ENCODE measurements at regions not wholly inside any gene's neighbourhood (a gene's known extent, or its start where the extent isn't known, plus 50 kb on each side); places are given as distances from the start of the nearest gene placed in this dataset.
"Not testable (repeated sequence)": the region's sequence is repeated elsewhere in the genome, so short reads cannot be mapped to it uniquely, and the experiment has no call there.

DNA sequence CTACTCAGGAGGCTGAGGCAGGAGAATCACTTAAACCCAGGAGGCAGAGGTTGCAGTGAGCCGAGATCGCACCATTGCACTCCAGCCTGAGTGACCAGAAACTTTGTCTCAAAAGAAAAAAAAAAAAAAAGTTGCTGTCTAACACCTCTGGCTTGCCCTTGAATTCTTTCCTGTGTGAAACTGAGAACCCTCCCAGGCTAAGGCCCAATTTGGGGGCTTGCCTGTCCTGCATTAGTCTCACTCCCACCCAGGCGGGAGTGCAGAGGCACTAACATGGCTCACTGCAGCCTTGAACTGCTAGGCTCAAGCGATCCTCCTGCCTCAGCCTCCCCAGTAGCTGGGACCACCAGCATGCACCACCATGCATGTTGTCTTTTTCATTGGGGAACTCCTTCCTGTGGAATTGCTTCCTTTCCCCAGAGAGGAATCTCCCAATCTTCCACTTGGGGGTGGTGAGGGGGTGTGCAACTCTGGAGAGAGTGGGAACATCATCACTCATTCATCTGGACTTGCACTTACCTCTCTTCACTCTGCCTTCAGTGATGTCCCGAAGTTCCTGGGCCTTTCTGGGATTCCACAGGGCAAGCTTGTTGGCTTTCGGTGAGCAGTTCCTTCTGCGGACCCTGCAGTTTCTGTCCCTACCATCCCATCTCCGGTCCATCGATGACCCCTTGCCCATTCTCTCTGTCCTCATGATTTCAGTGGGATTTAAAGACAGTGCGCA is 62.1 kb upstream of the CREB3L1 start:
- Histone ChIP-seq H3K27me3 (ENCODE audit: insufficient read depth, low read depth, severe bottlenecking) (no peaks in the 10 kb centered on the region), H3K27ac (no peak overlapping the region), H3K9me3 (ENCODE audit: severe bottlenecking) (no peaks in the 10 kb centered on the region), H3K36me3 (no peaks in the 10 kb centered on the region), H3K4me3 (ENCODE audit: low read depth, low read length) (no peak overlapping the region)
- TF ChIP-seq, protein P1, sequence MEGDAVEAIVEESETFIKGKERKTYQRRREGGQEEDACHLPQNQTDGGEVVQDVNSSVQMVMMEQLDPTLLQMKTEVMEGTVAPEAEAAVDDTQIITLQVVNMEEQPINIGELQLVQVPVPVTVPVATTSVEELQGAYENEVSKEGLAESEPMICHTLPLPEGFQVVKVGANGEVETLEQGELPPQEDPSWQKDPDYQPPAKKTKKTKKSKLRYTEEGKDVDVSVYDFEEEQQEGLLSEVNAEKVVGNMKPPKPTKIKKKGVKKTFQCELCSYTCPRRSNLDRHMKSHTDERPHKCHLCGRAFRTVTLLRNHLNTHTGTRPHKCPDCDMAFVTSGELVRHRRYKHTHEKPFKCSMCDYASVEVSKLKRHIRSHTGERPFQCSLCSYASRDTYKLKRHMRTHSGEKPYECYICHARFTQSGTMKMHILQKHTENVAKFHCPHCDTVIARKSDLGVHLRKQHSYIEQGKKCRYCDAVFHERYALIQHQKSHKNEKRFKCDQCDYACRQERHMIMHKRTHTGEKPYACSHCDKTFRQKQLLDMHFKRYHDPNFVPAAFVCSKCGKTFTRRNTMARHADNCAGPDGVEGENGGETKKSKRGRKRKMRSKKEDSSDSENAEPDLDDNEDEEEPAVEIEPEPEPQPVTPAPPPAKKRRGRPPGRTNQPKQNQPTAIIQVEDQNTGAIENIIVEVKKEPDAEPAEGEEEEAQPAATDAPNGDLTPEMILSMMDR (IDR thresholded peaks at IDR 0.05; ENCODE audit: low read depth, low read length): no peak
- DNase-seq: no peak

- no peaks in the 10 kb centered on the region for H3K9me3 ChIP-seq (ENCODE audit: severe bottlenecking)
- no peak for DNase-seq
- no peak overlapping the region for H3K27ac ChIP-seq
- H3K4me3 ChIP-seq (ENCODE audit: low read depth, low read length): no peak overlapping the region
- TF ChIP-seq, protein P1 (IDR thresholded peaks at IDR 0.05; ENCODE audit: low read depth, low read length): no peak
- no peaks in the 10 kb centered on the region for H3K27me3 ChIP-seq (ENCODE audit: insufficient read depth, low read depth, severe bottlenecking)
- H3K36me3 ChIP-seq: no peaks in the 10 kb centered on the region
Measured at GRCh38 chr11:46212720-46213119, 64.7 kb upstream of the CREB3L1 start.

DNA sequence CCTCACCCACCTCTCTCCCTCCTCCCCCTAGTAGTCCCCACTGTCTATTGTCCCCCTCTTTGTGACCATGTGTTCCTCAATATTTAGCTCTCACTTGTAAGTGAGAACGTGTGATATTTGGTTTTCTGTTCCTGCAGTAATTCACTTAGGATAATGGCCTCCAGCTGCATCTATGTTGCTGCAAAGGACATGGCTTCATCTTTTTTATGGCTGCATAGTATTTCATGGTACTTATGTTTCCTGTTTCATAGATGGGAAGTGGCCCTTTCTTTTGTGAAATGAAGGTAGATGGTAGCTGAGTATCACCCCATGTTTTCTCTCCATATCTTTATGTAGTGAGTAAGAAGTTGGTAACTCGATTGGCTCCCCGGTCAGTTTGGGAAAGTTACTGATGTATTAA is 66.6 kb upstream of the CREB3L1 start:
- no peak overlapping the region for H3K27ac ChIP-seq
- H3K4me3 ChIP-seq (ENCODE audit: low read depth, low read length): no peak overlapping the region
- H3K36me3 ChIP-seq: no peaks in the 10 kb centered on the region
- TF ChIP-seq, protein P1 (IDR thresholded peaks at IDR 0.05; ENCODE audit: low read depth, low read length): no peak
- DNase-seq: no peak
- no peaks in the 10 kb centered on the region for H3K9me3 ChIP-seq (ENCODE audit: severe bottlenecking)
- no peaks in the 10 kb centered on the region for H3K27me3 ChIP-seq (ENCODE audit: insufficient read depth, low read depth, severe bottlenecking)

- H3K27me3 ChIP-seq (ENCODE audit: insufficient read depth, low read depth, severe bottlenecking): no peaks in the 10 kb centered on the region
- no peak overlapping the region for H3K27ac ChIP-seq
- no peak for DNase-seq
Measured at GRCh38 chr11:46210133-46210636, 67.3 kb upstream of the CREB3L1 start.

DNA sequence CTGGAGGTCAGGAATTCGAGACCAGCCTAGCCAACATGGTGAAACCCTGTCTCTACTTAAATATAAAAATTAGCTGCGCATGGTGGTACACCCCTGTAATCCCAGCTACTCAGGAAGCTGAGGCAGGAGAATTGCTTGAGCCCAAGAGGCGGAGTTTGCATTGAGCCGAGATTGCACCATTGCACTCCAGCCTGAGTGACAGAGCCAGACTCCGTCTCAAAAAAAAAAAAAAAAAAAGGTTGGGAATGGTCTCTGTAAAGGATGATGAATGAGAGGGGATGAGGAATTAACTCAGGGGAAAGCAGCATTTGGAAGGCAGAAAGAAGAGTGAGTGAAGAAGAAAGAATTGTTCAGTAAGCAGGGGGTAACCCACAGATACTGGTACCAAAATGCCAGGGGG is 67.8 kb upstream of the CREB3L1 start:
- DNase-seq; H3K27ac ChIP-seq; H3K36me3 ChIP-seq; H3K27me3 ChIP-seq (ENCODE audit: insufficient read depth, low read depth, severe bottlenecking); H3K9me3 ChIP-seq (ENCODE audit: severe bottlenecking); H3K4me3 ChIP-seq (ENCODE audit: low read depth, low read length): not testable (repeated sequence)

More at GRCh38 chr11:46210133-46210636, 67.3 kb upstream of the CREB3L1 start:
- Histone ChIP-seq H3K4me3 (ENCODE audit: low read depth, low read length) (no peak overlapping the region), H3K9me3 (ENCODE audit: severe bottlenecking) (no peaks in the 10 kb centered on the region), H3K36me3 (no peaks in the 10 kb centered on the region)
- TF ChIP-seq, protein P1 (IDR thresholded peaks at IDR 0.05; ENCODE audit: low read depth, low read length): no peak

- no peak for DNase-seq
- Histone ChIP-seq H3K9me3 (ENCODE audit: severe bottlenecking) (no peaks in the 10 kb centered on the region), H3K27ac (no peak overlapping the region), H3K4me3 (ENCODE audit: low read depth, low read length) (no peak overlapping the region), H3K36me3 (no peaks in the 10 kb centered on the region), H3K27me3 (ENCODE audit: insufficient read depth, low read depth, severe bottlenecking) (no peaks in the 10 kb centered on the region)
- TF ChIP-seq, protein P1 (IDR thresholded peaks at IDR 0.05; ENCODE audit: low read depth, low read length): no peak
Measured at GRCh38 chr11:46208803-46209202, 68.7 kb upstream of the CREB3L1 start.

All from WERI-Rb-1 (cell line).